ENCODE measurements at regions not wholly inside any gene's neighbourhood (a gene's known extent, or its start where the extent isn't known, plus 50 kb on each side); places are given as distances from the start of the nearest gene placed in this dataset.

- no peaks in the 10 kb centered on the region for H3K9me3 Mint-ChIP-seq
- peaks cover 2% of the 10 kb centered on the region for H3K27me3 Mint-ChIP-seq (ENCODE audit: insufficient read depth)
- H3K4me1 Mint-ChIP-seq (ENCODE audit: low read depth): no peaks in the 10 kb centered on the region
- H3K36me3 Mint-ChIP-seq (ENCODE audit: low read depth): no peaks in the 10 kb centered on the region
- no peak for DNase-seq (ENCODE audit: low spot score)
- intact Hi-C loops (cut with micrococcal nuclease): no loop called here
- no peak overlapping the region for H3K27ac Mint-ChIP-seq
- no peak overlapping the region for H3K4me3 Mint-ChIP-seq
Measured at GRCh38 chr6:130769861-130770260, 57.3 kb upstream of the SMLR1 start.

- no peak for DNase-seq (ENCODE audit: low spot score)
- peaks cover 7% of the 10 kb centered on the region for H3K4me1 Mint-ChIP-seq (ENCODE audit: low read depth)
Measured at GRCh38 chr6:130771741-130772140, 55.5 kb upstream of the SMLR1 start.

GRCh38 chr6:130773860-130774259 lies 53.3 kb upstream of the SMLR1 start:
- Mint-ChIP-seq H3K36me3 (ENCODE audit: low read depth) (no peaks in the 10 kb centered on the region), H3K4me1 (ENCODE audit: low read depth) (peaks cover 14% of the 10 kb centered on the region), H3K27ac (no peak overlapping the region), H3K4me3 (no peak overlapping the region), H3K27me3 (ENCODE audit: insufficient read depth) (peaks cover 2% of the 10 kb centered on the region), H3K9me3 (no peaks in the 10 kb centered on the region)
- intact Hi-C loops (cut with micrococcal nuclease): no loop called here
- DNase-seq (ENCODE audit: low spot score): no peak

More at GRCh38 chr6:130771741-130772140, 55.5 kb upstream of the SMLR1 start:
- Mint-ChIP-seq H3K4me3 (no peak overlapping the region), H3K27ac (no peak overlapping the region), H3K36me3 (ENCODE audit: low read depth) (no peaks in the 10 kb centered on the region), H3K9me3 (no peaks in the 10 kb centered on the region), H3K27me3 (ENCODE audit: insufficient read depth) (peaks cover 2% of the 10 kb centered on the region)
- intact Hi-C loops (cut with micrococcal nuclease): no loop called here

GRCh38 chr6:130775411-130776012 lies 51.7 kb upstream of the SMLR1 start:
- Mint-ChIP-seq H3K9me3 (peaks cover 5% of the 10 kb centered on the region), H3K4me3 (no peak overlapping the region), H3K4me1 (ENCODE audit: low read depth) (peaks cover 23% of the 10 kb centered on the region), H3K27me3 (ENCODE audit: insufficient read depth) (peaks cover 2% of the 10 kb centered on the region), H3K27ac (no peak overlapping the region), H3K36me3 (ENCODE audit: low read depth) (no peaks in the 10 kb centered on the region)
- intact Hi-C loops (cut with micrococcal nuclease): no loop called here
- no peak for DNase-seq (ENCODE audit: low spot score)

GRCh38 chr6:130776287-130776925 lies 50.8 kb upstream of the SMLR1 start:
- Mint-ChIP-seq H3K4me3 (no peak overlapping the region), H3K27me3 (ENCODE audit: insufficient read depth) (peaks cover under 1% of the 10 kb centered on the region), H3K9me3 (peaks cover 8% of the 10 kb centered on the region), H3K4me1 (ENCODE audit: low read depth) (peaks cover 25% of the 10 kb centered on the region), H3K36me3 (ENCODE audit: low read depth) (no peaks in the 10 kb centered on the region), H3K27ac (no peak overlapping the region)
- intact Hi-C loops (cut with micrococcal nuclease): no loop called here
- no peak for DNase-seq (ENCODE audit: low spot score)

Measured in activated T-helper 1 cell treated with anti-CD3 and anti-CD28 coated beads, Interleukin-12 subunit alpha, Interleukin-12 subunit beta, Interleukin-2, Interleukin-4 antibody, amounts not matched to agents 30 ng/mL and 10 ng/mL and 1 ng/mL, durations not matched to agents 14 hours and 24 hours and 36 hours (primary cell).